ENCODE measurements at regions not wholly inside any gene's neighbourhood (a gene's known extent, or its start where the extent isn't known, plus 50 kb on each side); places are given as distances from the start of the nearest gene placed in this dataset.

- TF ChIP-seq CTCF (IDR thresholded peaks at IDR 0.05) (no peak), EZH2 (IDR thresholded peaks at IDR 0.05) (no peak), EZH2phosphoT487 (IDR thresholded peaks at IDR 0.05) (no peak)
These were observed 97.9 kb upstream of the ADAMTS3 start for GRCh38 chr4:72666910-72667309.
